ENCODE measurements at regions not wholly inside any gene's neighbourhood (a gene's known extent, or its start where the extent isn't known, plus 50 kb on each side); places are given as distances from the start of the nearest gene placed in this dataset.
"Not testable (repeated sequence)": the region's sequence is repeated elsewhere in the genome, so short reads cannot be mapped to it uniquely, and the experiment has no call there.

- DNase-seq: no peak
Observed at GRCh38 chr5:174614500-174615135, 109.8 kb upstream of the MSX2 start.

GRCh38 chr5:174616036-174616435 is 108.3 kb upstream of the MSX2 start:
- no peak for DNase-seq

- no peak for DNase-seq
Observed at GRCh38 chr5:174617285-174617684, 107.1 kb upstream of the MSX2 start.

GRCh38 chr5:174617910-174618309 is 106.5 kb upstream of the MSX2 start:
- DNase-seq: no peak

- no peak for DNase-seq
Observed at GRCh38 chr5:174618589-174618988, 105.8 kb upstream of the MSX2 start.

- no peak for DNase-seq
Observed at GRCh38 chr5:174622067-174622466, 102.3 kb upstream of the MSX2 start.

- DNase-seq: no peak
Observed at GRCh38 chr5:174623018-174623417, 101.4 kb upstream of the MSX2 start.

- no peak for DNase-seq
Observed at GRCh38 chr5:174623433-174624019, 100.9 kb upstream of the MSX2 start.

GRCh38 chr5:174624733-174625522 is 99.5 kb upstream of the MSX2 start:
- peak; percentile 2 for DNase-seq

- DNase-seq: no peak
Observed at GRCh38 chr5:174625591-174626350, 98.6 kb upstream of the MSX2 start.

- DNase-seq: no peak
Observed at GRCh38 chr5:174626369-174626920, 97.9 kb upstream of the MSX2 start.

GRCh38 chr5:174636094-174636493 is 88.3 kb upstream of the MSX2 start:
- DNase-seq: no peak

- DNase-seq: no peak
Observed at GRCh38 chr5:174642816-174643405, 81.5 kb upstream of the MSX2 start.

GRCh38 chr5:174644436-174644835 is 79.9 kb upstream of the MSX2 start:
- DNase-seq: no peak

GRCh38 chr5:174644923-174645322 is 79.5 kb upstream of the MSX2 start:
- DNase-seq: no peak

GRCh38 chr5:174645677-174646076 is 78.7 kb upstream of the MSX2 start:
- no peak for DNase-seq

- DNase-seq: not testable (repeated sequence)
Observed at GRCh38 chr5:174648618-174649017, 75.8 kb upstream of the MSX2 start.

- no peak for DNase-seq
Observed at GRCh38 chr5:174649391-174649790, 75.0 kb upstream of the MSX2 start.

GRCh38 chr5:174654442-174654841 is 69.9 kb upstream of the MSX2 start:
- DNase-seq: no peak

GRCh38 chr5:174655351-174655750 is 69.0 kb upstream of the MSX2 start:
- no peak for DNase-seq

- no peak for DNase-seq
Observed at GRCh38 chr5:174664180-174664850, 60.1 kb upstream of the MSX2 start.

GRCh38 chr5:174665347-174665746 is 59.0 kb upstream of the MSX2 start:
- DNase-seq: no peak
